ENCODE measurements at regions not wholly inside any gene's neighbourhood (a gene's known extent, or its start where the extent isn't known, plus 50 kb on each side); places are given as distances from the start of the nearest gene placed in this dataset.

GRCh38 chr4:110821186-110821585 is 198.3 kb upstream of the PITX2 start (continued):
- TF ChIP-seq, protein P1, sequence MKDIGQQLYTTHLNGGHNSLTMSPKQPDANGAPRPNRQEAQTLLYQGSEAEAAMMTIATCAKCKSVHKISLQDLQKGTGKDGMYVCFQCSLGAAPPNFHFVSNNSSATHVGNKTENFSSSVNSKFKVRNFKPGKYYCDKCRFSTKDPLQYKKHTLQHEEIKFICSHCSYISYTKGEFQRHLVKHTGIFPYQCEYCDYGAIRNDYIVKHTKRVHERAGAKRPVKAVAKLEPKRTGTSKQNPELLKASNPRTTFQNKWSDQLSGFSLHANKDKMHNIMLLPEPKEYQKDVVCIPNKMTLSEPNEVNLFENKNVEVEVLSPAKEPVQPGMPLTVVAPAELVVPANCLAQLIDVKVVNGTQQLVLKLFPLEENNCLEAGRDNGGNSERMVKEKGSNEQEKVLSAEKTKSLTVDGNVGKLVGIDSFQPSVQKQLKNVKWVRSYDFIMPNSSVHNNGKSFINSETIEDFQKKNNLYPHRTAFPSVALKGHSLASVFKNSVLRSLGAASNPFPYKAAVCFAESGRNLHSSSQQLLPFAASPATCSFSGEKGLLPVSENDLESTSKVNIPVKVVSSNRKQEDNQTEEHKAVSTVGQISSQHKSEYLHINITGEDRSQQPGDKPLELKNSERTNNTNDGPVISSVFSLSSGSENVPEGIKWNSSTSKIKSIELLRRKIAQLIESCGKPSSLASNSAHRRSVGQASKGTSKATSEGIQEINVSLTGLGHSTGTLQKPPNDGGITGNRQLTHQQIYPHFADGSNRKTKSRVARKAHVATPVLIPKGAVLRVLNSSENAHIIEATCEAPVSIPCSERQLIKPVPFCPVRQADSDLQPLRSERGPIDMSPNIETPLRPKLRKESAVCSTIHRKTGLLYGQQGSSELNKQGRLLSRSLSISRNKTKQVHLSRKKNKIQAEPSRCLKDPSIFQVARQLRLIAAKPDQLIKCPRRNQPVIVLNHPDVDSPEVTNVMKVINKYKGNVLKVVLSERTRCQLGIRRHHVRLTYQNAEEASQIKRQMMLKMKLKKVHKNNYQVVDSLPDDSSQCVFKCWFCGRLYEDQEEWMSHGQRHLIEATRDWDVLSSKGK (CRISPR knock-in tag; IDR thresholded peaks at IDR 0.05), result no peak

DNA sequence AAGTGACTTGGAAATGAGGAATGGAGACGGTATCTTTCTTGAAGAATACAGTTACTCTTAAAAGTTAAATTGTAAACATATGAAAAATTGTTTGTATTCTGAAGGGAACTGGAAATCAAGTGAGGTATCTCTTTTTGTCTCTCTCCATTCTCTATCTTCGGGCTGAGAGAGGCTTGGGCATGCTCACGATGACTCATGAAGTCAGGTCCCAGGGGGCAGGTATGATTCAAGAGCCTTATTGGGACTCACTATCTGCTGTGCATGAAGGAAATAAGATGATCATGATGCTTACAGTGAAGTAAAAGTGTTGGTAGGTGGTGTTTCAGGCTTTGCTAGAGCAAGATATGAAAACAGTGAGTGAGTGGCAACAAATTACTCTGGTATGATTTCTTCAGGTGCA is 200.4 kb upstream of the PITX2 start:
- H3K79me2 ChIP-seq (ENCODE audit: control insufficient read depth, insufficient read depth, low read length), result no peaks in the 10 kb centered on the region
- ChIA-PET POLR2A (no interaction called here), CTCF (ENCODE audit: low intra/inter-chr PET ratio) (no interaction called here)
- no peak overlapping the region for H3K27ac ChIP-seq (ENCODE audit: extremely low read depth, low read depth, low read length)
- in situ Hi-C loops (cut with MboI), result no loop called here
- no peak for TF ChIP-seq ETV1 (tag; conservative IDR thresholded peaks at IDR 0.05; ENCODE audit: low read depth)
- TF ChIP-seq ZNF354B (CRISPR knock-in tag; IDR thresholded peaks at IDR 0.05), result no peak
- H3K4me2 ChIP-seq (ENCODE audit: insufficient read depth, low read length), result no peak overlapping the region
- no peaks in the 10 kb centered on the region for H3K4me1 ChIP-seq (replicated peaks in 1 of 2; ENCODE audit: control insufficient read depth in 2 of 2, insufficient read depth in 2 of 2, low read length in 2 of 2)
- intact Hi-C loops (cut with micrococcal nuclease), result no loop called here
- H2AFZ ChIP-seq (ENCODE audit: low read depth, low read length), result no peak overlapping the region
- no peaks in the 10 kb centered on the region for H4K20me1 ChIP-seq (replicated peaks; ENCODE audit: control insufficient read depth, insufficient read depth, low read length)
- ATAC-seq (no peak), DNase-seq (ENCODE audit: extremely low read depth in 1 of 4, low spot score in 3 of 4) (no peak), FAIRE-seq (no peak)
- no peak overlapping the region for H3K4me3 ChIP-seq
- H3K9ac ChIP-seq (ENCODE audit: insufficient read depth in 1 of 2, low read depth in 2 of 2, low read length in 2 of 2), result no peak overlapping the region
- no TSS peak for BruUV-seq (replicated peaks)
- no peaks in the 10 kb centered on the region for H3K27me3 ChIP-seq (ENCODE audit: control insufficient read depth in 2 of 2, insufficient read depth in 2 of 2, low read length in 2 of 2)
- H3K9me1 ChIP-seq (ENCODE audit: control insufficient read depth, insufficient read depth, low read length), result no peaks in the 10 kb centered on the region
- no peaks in the 10 kb centered on the region for H3K9me3 ChIP-seq (replicated peaks; ENCODE audit: control insufficient read depth, insufficient read depth, low read depth, low read length)
- WGBS (ENCODE audit: insufficient coverage, low coverage, missing lambda C conversion rate), result 0% methylated on average over 3 of the region's 3 CpGs
- no peaks in the 10 kb centered on the region for H3K36me3 ChIP-seq (ENCODE audit: control insufficient read depth, insufficient read depth, low read length)
